ENCODE measurements at regions not wholly inside any gene's neighbourhood (a gene's known extent, or its start where the extent isn't known, plus 50 kb on each side); places are given as distances from the start of the nearest gene placed in this dataset.

DNA sequence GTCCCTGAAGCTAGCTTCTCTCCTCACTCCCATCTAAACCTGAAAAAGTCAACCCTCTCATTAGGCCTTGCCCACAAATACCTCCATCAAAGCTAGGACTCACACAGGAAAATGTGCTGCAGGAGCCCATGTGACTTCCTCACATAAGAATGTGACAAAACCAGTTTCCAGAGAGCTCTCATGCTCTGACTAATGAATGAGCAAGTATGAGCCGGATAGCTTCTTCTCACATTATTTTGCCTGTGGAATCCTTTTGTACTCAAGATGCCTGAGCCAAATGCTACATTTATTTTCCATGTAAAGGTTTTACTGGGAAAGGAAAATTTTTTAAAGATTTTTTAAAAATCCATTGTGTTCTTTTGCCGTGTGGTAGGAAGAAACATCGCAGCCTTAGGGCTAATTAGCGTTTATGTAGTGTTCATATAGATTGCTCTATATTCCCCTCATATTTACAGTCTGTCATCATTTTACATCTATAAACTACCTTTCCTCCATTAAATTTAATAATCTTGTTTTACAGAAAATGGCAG, 68.6 kb upstream of the CCN6 start:
- no peak overlapping the region for H3K4me3 Mint-ChIP-seq
- no peak overlapping the region for H3K27ac Mint-ChIP-seq

DNA sequence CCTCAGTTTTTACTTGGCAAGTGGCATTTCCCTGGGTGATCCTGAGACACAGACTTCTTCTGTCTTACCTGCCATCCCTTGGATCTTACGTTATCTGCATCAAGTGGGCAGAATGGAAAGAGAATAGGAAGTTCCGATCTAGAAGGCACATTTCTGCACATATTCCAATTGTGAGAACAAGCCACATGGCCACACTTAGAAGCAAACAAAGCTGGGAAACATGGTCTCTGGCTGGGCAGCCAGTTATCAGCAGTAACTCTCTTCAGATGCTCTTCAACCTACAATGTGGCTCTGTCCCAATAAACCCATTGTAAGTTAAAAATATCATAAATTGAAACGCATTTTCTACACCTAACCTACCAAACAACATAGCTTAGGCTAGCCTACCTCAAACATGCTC, 67.3 kb upstream of the CCN6 start:
- Mint-ChIP-seq H3K9me3 (peaks cover 4% of the 10 kb centered on the region), H3K36me3 (ENCODE audit: low read depth) (peaks cover 2% of the 10 kb centered on the region), H3K4me3 (no peak overlapping the region), H3K27ac (no peak overlapping the region), H3K4me1 (ENCODE audit: low read depth) (peaks cover 43% of the 10 kb centered on the region), H3K27me3 (ENCODE audit: low read depth) (no peaks in the 10 kb centered on the region)
- DNase-seq (ENCODE audit: low spot score): no peak

More for the DNA sequence above, 68.6 kb upstream of the CCN6 start:
- Mint-ChIP-seq H3K4me1 (ENCODE audit: low read depth) (peaks cover 31% of the 10 kb centered on the region), H3K9me3 (peaks cover 4% of the 10 kb centered on the region), H3K36me3 (ENCODE audit: low read depth) (peaks cover 2% of the 10 kb centered on the region), H3K27me3 (ENCODE audit: low read depth) (no peaks in the 10 kb centered on the region)
- no peak for DNase-seq (ENCODE audit: low spot score)

- no peaks in the 10 kb centered on the region for H3K27me3 Mint-ChIP-seq (ENCODE audit: low read depth)
- peaks cover 2% of the 10 kb centered on the region for H3K36me3 Mint-ChIP-seq (ENCODE audit: low read depth)
- H3K4me1 Mint-ChIP-seq (ENCODE audit: low read depth): peaks cover 45% of the 10 kb centered on the region
- H3K4me3 Mint-ChIP-seq: no peak overlapping the region
- H3K27ac Mint-ChIP-seq: no peak overlapping the region
- DNase-seq (ENCODE audit: low spot score): no peak
- H3K9me3 Mint-ChIP-seq: peaks cover 4% of the 10 kb centered on the region
Observed at GRCh38 chr6:111987295-111987694, 66.6 kb upstream of the CCN6 start.

DNA sequence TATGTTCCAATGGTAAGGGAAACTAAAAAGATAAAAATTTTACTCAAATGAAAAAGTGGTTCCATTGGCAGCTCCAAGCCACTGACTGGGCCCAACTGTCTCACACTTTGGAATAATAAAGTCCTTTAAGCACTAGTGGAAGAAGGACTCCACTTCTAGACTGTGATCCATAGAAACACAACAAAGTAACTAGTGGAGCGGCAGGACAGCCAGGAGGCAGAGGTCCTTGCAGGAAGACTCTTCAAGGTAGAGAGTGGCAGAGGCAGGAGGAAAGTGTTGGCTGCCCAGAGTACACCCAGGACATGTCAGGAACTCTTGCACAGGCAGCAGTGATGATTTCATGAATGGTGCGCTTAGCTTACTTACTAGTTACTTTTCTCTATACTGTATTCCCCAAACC, 65.0 kb upstream of the CCN6 start:
- H3K4me3 Mint-ChIP-seq: no peak overlapping the region
- peaks cover 4% of the 10 kb centered on the region for H3K9me3 Mint-ChIP-seq
- no peak for DNase-seq (ENCODE audit: low spot score)
- H3K4me1 Mint-ChIP-seq (ENCODE audit: low read depth): peaks cover 58% of the 10 kb centered on the region
- H3K27ac Mint-ChIP-seq: peak overlapping the region; percentile 66
- H3K36me3 Mint-ChIP-seq (ENCODE audit: low read depth): peaks cover 2% of the 10 kb centered on the region
- H3K27me3 Mint-ChIP-seq (ENCODE audit: low read depth): no peaks in the 10 kb centered on the region

GRCh38 chr6:111989743-111990142, 64.2 kb upstream of the CCN6 start:
- peaks cover 60% of the 10 kb centered on the region for H3K4me1 Mint-ChIP-seq (ENCODE audit: low read depth)
- peaks cover 4% of the 10 kb centered on the region for H3K9me3 Mint-ChIP-seq
- peak overlapping the region; percentile 46 for H3K4me3 Mint-ChIP-seq
- H3K27ac Mint-ChIP-seq: peak overlapping the region; percentile 66
- peaks cover 2% of the 10 kb centered on the region for H3K36me3 Mint-ChIP-seq (ENCODE audit: low read depth)
- H3K27me3 Mint-ChIP-seq (ENCODE audit: low read depth): no peaks in the 10 kb centered on the region
- DNase-seq (ENCODE audit: low spot score): no peak

GRCh38 chr6:111990214-111990613, 63.7 kb upstream of the CCN6 start:
- peak overlapping the region; percentile 46 for H3K4me3 Mint-ChIP-seq
- peaks cover 2% of the 10 kb centered on the region for H3K36me3 Mint-ChIP-seq (ENCODE audit: low read depth)
- H3K9me3 Mint-ChIP-seq: peaks cover 4% of the 10 kb centered on the region
- H3K27ac Mint-ChIP-seq: peak overlapping the region; percentile 66
- DNase-seq (ENCODE audit: low spot score): no peak
- peaks cover 58% of the 10 kb centered on the region for H3K4me1 Mint-ChIP-seq (ENCODE audit: low read depth)
- no peaks in the 10 kb centered on the region for H3K27me3 Mint-ChIP-seq (ENCODE audit: low read depth)

- peak overlapping the region; percentile 1 for H3K4me3 Mint-ChIP-seq
- H3K27ac Mint-ChIP-seq: peak overlapping the region; percentile 17
- H3K9me3 Mint-ChIP-seq: no peaks in the 10 kb centered on the region
- no peaks in the 10 kb centered on the region for H3K36me3 Mint-ChIP-seq (ENCODE audit: low read depth)
- H3K4me1 Mint-ChIP-seq (ENCODE audit: low read depth): peaks cover 65% of the 10 kb centered on the region
- no peaks in the 10 kb centered on the region for H3K27me3 Mint-ChIP-seq (ENCODE audit: low read depth)
- DNase-seq (ENCODE audit: low spot score): peak; percentile 61
Observed at GRCh38 chr6:111992851-111993250, 61.1 kb upstream of the CCN6 start.

GRCh38 chr6:111993342-111993741, 60.6 kb upstream of the CCN6 start:
- Mint-ChIP-seq H3K4me1 (ENCODE audit: low read depth) (peaks cover 65% of the 10 kb centered on the region), H3K9me3 (no peaks in the 10 kb centered on the region), H3K27me3 (ENCODE audit: low read depth) (no peaks in the 10 kb centered on the region), H3K27ac (no peak overlapping the region), H3K36me3 (ENCODE audit: low read depth) (no peaks in the 10 kb centered on the region), H3K4me3 (peak overlapping the region; percentile 1)
- no peak for DNase-seq (ENCODE audit: low spot score)

GRCh38 chr6:111994791-111995190, 59.1 kb upstream of the CCN6 start:
- Mint-ChIP-seq H3K4me3 (no peak overlapping the region), H3K36me3 (ENCODE audit: low read depth) (no peaks in the 10 kb centered on the region), H3K27ac (no peak overlapping the region), H3K4me1 (ENCODE audit: low read depth) (peaks cover 53% of the 10 kb centered on the region), H3K27me3 (ENCODE audit: low read depth) (no peaks in the 10 kb centered on the region), H3K9me3 (no peaks in the 10 kb centered on the region)
- no peak for DNase-seq (ENCODE audit: low spot score)

DNA sequence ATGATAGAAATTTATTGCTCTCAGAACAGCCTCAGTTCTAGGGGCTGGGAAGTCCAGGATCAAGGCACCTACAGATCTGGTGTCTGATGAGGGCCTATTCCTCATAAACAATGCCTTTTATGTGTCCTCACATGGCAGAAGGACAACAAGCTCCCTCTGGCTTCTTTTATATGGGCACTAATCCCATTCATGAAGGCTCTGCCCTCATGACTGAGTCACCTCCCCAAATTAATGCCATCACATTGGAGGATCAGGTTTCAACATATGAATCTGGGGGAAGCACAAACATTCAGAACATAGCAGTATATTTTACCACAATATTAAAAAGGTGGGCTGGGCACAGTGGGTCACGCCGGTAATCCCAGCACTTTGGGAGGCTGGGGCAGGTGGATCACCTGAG, 58.5 kb upstream of the CCN6 start:
- Mint-ChIP-seq H3K4me3 (no peak overlapping the region), H3K36me3 (ENCODE audit: low read depth) (no peaks in the 10 kb centered on the region), H3K4me1 (ENCODE audit: low read depth) (peaks cover 47% of the 10 kb centered on the region), H3K27ac (no peak overlapping the region), H3K27me3 (ENCODE audit: low read depth) (no peaks in the 10 kb centered on the region), H3K9me3 (no peaks in the 10 kb centered on the region)
- DNase-seq (ENCODE audit: low spot score): no peak

DNA sequence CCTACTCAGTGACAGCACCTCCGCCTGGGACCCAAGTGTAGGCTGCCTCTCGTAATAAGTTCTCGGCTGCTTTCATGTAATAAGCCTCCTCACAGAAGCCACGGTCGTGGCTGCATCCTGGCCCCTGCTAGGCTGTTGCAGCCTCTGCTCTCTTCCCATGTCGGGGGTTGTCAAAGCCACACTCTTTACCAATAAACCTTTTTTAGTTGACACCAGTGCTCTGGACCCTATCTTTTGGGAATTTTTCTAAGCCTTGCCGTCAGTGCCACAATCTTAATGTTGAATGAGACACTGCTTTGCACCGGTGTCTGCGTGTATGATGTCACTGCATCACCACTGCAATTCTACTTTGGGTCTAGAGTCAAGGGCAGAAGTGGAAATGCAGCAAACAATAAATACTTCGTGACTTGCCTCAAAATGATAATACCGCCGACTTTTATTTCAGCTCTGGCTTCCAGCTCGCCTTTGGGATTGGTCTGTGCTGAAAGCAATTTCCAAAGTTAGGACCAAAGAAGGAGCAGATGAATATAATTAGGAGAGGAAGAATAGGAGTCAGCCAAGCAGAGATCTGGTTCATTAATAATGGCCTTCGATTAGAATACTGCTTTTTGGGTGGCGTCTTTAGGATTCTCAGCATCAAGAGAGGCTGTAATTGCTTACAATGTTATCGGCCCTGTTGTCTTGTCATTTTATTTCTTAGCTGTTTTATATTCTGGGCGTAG, 57.6 kb upstream of the CCN6 start:
- DNase-seq (ENCODE audit: low spot score): no peak
- Mint-ChIP-seq H3K27ac (no peak overlapping the region), H3K36me3 (ENCODE audit: low read depth) (no peaks in the 10 kb centered on the region), H3K9me3 (no peaks in the 10 kb centered on the region), H3K4me3 (peak overlapping the region; percentile 40), H3K27me3 (ENCODE audit: low read depth) (no peaks in the 10 kb centered on the region), H3K4me1 (ENCODE audit: low read depth) (peaks cover 40% of the 10 kb centered on the region)

GRCh38 chr6:111997078-111997852, 56.6 kb upstream of the CCN6 start:
- Mint-ChIP-seq H3K9me3 (no peaks in the 10 kb centered on the region), H3K27me3 (ENCODE audit: low read depth) (no peaks in the 10 kb centered on the region), H3K27ac (no peak overlapping the region), H3K4me1 (ENCODE audit: low read depth) (peaks cover 35% of the 10 kb centered on the region), H3K36me3 (ENCODE audit: low read depth) (no peaks in the 10 kb centered on the region), H3K4me3 (peak overlapping the region; percentile 66)
- DNase-seq (ENCODE audit: low spot score): peak; percentile 68

- Mint-ChIP-seq H3K4me1 (ENCODE audit: low read depth) (peaks cover 29% of the 10 kb centered on the region), H3K36me3 (ENCODE audit: low read depth) (no peaks in the 10 kb centered on the region), H3K27me3 (ENCODE audit: low read depth) (no peaks in the 10 kb centered on the region), H3K27ac (no peak overlapping the region), H3K9me3 (no peaks in the 10 kb centered on the region), H3K4me3 (no peak overlapping the region)
- no peak for DNase-seq (ENCODE audit: low spot score)
Observed at GRCh38 chr6:111997853-111998208, 56.1 kb upstream of the CCN6 start.

DNA sequence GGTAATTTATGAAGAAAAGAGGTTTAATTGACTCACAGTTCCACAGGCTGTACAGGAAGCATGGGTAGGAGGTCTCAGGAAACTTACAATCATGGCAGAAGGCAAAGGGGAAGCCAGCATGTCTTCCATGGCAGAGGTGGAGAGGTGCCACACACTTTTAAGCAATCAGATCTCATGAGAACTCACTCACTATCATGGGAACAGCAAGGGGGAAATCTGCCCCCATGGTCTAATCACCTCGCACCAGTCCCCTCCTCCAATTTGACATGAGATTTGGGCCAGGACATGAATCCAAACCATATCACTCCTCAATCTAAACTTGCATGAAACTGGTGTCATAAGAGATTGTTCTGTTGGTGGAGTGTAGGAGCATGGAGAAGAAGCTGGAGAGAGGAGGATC, 51.6 kb upstream of the CCN6 start:
- Mint-ChIP-seq H3K27ac (no peak overlapping the region), H3K9me3 (no peaks in the 10 kb centered on the region), H3K4me1 (ENCODE audit: low read depth) (peaks cover 7% of the 10 kb centered on the region), H3K27me3 (ENCODE audit: low read depth) (no peaks in the 10 kb centered on the region), H3K4me3 (no peak overlapping the region), H3K36me3 (ENCODE audit: low read depth) (no peaks in the 10 kb centered on the region)
- no peak for DNase-seq (ENCODE audit: low spot score)

Measured in T-helper 2 cell treated with Interferon-gamma antibody and Interleukin-4, amounts not matched to agents 5 μg/mL and 100 μg/mL, for 36 hours (primary cell).